HG02852 (cell line): ENCODE measurements at regions not wholly inside any gene's neighbourhood (a gene's known extent, or its start where the extent isn't known, plus 50 kb on each side); places are given as distances from the start of the nearest gene placed in this dataset.
A peak's percentile ranks its signal among the peaks of the same experiment; 100 is the strongest.

Experiments
- ATAC-seq: cut with Tn5 transposase; IDR thresholded peaks from one replicate; pipeline ENCODE4 v1.9.1; 2021; ENCODE audit warnings: mild to moderate bottlenecking, moderate library complexity; ENCODE audit not compliant: unreplicated experiment

DNA sequence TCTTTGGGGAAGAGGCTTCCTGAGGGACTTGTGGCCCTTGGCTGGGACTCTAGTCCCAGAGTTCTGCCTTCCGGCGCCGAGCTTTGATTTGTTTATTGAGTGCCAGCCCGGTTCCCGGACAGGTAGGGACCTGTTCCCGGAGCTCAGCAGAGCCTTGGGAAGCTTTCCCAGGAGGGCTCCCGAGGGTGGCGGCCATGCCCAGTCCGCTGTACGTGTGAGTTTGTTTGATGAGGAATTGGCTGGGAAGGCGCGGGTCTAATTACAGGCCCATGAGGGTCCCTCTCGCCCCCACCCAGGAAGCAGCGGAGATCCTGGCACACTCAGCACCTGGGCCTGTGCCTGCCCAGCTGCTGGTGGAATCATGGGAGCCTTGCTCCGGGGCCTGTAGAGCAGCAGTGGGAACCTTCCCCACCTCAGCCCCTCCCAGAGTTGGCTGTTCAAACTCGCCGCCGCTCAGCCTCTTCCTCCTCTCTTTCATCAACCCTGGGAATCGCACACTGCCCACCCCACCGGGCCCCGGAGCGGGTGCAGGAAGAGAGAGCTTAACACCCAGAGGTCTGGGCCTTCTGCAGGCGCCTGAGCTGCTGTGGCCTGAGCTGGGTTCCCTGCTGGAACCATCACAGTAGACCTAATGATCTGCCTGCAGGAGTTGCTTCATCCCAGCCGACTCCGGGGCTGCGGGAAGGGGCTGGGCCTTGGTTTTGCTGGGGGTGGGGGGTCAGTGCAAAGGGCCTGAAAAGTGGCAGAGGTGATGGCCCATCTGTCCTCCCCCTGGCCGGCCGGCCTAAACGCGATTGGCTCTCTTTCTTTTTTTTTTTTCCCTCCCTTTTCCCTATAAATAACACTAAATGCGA lies 313.7 kb downstream of the SEC14L1 start:
- ATAC-seq = no peak

DNA sequence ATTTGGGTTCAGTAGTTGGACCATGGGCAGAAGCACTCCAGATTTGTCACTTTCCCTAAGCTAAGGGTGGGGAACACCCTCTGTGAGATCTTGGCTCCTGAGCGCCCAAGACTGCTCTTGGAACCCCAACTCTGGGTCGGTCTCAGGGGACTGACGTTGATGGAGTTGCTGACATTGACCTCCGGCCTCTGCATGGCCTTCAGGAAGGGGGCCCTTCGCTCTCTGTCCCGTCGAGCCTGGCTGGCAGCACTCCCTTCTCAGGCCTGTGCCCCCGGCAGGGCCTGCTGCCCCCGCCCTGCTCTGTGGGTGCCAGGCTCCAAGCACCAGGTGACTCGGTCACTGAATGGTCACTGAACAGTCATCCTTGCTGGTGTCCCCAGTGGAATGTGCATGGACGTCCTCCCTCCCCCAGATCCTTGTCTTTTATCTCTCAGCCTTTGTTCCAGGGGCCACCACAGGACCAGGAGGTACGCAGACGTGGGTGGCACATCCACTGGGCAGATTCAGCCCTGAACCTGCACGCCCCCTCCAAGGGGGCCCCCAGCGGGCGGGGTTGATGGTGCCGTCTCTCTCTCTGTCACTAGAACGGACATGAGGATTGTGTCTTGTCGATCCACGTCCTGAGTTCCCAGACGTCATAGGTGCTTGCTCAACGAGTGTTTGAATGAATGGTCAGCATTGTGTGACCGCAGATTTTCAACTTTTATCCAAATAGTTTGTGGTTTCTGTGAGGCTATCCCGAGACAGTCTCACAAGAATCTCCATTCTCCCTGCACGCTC lies 314.5 kb downstream of the SEC14L1 start:
- no peak for ATAC-seq

DNA sequence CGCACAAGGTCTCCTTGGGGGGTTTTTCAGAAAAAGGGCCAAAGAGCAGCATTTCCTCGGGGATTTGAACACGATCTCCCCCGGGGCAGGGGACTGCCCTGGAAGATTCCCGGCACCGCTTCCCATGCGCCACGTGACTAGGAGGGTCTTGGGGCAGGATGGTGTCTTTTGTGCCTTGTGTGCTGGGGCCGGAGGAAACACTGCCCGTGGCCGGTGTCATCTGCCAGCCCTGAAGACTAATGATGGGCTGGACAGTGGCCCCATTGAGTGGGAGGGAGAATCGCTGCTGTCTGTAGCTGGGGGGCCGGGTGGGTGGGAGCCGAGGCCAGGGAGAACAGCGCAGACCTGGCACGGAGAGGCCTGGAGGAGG lies 315.1 kb downstream of the SEC14L1 start:
- ATAC-seq = no peak

DNA sequence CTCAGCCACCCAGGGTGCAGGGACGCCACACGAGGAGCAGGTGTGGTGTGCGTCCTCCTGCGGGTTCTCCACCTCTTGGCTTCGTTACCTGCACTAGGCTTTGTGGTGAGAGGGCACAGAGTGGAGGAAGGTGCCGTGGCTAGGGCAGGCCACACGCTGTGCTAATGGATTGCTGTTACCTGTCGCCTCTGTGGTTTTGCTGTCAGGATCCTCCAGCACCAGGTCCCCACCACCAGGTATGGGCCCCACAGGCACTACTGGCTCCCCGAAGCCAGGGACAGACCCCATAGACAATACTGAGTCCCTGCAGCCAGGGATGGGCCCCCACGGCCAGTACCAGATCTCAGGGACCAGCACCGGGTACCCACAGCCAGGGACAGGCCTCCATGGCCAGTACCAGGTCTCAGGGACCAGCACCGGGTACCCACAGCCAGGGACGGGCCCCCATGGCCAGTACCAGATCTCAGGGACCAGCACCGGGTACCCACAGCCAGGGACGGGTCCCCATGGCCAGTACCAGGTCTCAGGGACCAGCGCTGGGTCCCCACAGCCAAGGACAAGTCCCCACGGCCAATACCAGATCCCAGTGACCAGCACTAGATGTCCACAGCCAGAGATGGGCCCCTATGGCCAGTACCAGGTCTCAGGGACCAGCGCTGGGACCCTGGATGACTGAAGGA lies 315.6 kb downstream of the SEC14L1 start:
- no peak for ATAC-seq

DNA sequence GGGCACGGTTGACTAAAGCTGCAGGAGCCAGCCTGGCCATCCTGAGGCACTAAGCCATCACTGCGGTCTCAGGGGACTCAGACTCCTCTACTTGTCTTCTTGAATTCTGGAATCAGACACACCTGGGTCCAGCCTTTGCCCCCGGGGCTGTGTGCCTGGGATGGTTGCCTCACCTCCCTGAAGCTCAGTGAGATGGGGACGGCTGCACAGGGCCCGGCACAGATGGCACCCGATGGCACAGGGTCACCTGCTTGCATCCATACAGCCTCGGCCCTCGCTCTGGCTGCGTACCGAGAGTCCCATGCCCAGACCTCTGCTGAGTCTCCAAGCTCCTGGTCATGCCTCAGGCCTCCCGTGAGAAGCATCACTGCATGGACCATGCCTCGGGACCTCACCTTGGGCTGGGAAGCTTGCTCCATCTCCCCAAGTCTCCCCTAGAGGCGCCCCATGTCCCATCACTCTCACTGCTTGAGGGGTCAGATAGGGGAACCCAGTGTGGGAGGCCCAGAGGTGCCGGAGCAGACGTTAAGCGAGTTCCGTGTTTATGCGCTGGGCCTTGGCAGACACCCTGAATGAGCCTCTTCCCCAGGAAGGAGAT lies 316.3 kb downstream of the SEC14L1 start:
- ATAC-seq = no peak

DNA sequence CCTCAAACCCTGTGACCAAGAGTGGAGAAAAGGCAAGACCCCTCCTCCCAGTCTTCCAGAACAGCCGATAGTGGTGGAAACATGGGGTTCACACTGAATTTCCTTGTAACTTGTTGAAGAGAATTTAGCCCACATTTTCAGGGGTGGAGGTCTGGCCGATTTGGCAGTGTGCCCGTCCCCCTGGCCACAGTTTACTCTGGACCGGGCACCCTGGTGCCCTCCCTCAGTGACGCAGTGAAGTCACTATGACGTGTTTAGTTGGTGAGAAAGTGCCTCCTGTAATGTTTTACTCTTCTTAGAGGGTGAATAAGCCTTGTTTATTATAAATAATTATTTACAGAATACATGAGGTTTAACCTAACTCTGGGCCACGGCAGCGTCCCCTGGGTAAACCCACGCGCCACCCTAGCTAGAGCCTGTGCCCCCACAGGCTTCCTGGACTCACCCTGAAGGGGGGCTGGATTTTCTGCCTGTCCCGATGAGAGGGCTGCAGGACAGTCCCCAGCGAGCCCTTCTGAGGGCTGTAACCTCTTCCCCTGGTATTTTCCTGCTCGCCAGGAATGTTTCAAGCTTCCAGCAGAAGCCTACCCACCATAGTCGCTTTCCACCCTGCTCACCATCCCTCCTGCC lies 316.9 kb downstream of the SEC14L1 start:
- ATAC-seq = no peak

DNA sequence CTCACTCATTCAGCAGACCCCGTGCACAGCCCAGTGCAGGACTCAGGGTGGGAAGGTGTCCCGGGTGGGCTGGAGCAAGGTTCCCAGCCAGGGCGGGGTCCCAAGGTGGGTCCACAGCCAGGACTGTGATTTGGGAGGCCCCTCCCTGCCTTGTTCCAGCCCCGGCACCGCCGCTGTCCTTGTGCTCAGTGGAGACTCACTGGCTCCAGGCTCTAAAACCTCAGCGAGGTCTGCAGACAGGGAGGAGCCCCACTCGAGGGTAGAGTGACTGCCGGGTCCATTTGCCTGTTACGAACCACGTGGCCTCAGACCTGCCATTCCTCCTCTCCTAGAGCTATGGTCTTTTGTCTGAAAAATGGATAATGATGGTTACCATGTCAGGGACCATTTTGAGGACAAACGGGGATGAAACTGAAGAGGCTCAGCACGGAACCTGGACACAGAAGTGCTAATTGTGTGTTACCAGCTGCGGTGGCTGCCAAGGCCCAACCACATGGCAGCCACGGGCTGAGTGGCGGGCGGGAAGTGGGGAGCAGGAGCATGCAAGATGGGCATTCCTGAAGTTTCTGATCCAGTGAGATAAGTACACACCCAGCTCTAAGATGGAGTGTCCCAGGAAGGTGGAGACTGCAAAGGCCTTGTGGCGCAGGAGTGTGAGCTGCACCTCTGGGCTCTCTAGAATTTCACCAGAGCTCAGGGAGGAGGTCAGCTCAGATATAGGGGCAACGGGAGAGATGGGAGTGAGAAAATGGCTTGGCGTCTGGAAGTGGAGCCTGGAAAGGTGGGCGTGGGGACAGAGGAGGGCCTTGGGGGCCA lies 317.6 kb downstream of the SEC14L1 start:
- no peak for ATAC-seq

DNA sequence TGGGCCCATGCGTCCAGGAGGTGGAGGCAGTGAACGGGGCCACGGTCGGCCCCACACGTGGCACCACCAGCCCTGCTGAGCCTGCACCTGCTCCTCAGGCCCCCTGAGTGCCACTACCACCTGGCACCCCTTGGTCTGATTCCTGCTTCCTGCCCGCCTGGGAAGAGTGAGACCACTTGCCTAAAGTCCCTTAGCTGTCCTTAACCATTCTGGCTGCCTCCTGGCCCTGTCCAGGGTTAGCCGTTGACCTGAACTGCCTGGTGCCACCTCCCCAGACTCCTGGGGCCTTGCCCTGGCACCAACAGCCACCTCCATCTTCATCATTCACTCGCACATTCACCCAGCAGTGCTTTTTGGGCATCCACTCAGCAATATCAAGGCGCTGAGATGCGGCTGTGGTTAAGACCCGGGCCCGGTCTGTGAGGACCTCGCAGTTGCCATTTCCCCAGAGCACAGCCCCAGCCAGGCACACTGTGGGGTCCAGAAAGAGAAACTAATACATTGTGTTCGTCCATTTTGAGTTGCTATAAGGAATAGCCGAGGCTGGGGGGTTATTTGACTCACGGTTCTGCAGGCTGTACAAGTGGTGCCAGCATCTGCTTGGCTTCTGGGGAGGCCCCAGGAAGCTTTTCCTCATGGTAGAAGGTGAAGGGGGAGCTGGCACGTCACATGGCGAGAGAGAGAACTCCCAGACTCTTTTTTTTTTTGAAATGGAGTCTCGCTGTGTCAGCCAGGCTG lies 318.4 kb downstream of the SEC14L1 start:
- no peak for ATAC-seq

DNA sequence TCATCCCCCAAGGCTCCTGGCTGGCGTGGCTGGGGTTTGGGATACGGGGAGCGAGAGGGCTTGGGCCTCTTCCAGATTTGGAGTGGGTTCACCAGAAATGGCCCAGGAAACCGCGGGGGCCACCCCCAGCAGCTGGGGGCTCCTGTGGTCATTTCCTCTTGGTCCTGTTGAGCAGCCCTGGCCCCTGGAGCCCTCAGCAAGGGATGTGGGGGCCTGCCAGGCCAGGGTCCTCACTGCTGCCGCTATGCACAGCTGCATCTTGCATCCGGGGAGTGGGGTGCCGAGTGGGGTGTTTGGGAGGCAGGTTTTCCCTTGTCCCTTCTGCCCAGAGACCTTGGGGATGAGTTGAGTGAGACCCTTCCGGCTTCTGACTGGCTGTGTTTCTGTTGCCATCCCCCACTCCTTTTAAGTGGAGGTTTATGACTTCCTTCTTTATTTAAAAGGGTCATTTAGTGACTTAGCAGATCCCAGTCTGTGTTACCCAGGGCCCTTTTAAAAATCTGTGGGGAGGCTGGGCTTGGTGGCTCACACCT lies 319.8 kb downstream of the SEC14L1 start:
- no peak for ATAC-seq

DNA sequence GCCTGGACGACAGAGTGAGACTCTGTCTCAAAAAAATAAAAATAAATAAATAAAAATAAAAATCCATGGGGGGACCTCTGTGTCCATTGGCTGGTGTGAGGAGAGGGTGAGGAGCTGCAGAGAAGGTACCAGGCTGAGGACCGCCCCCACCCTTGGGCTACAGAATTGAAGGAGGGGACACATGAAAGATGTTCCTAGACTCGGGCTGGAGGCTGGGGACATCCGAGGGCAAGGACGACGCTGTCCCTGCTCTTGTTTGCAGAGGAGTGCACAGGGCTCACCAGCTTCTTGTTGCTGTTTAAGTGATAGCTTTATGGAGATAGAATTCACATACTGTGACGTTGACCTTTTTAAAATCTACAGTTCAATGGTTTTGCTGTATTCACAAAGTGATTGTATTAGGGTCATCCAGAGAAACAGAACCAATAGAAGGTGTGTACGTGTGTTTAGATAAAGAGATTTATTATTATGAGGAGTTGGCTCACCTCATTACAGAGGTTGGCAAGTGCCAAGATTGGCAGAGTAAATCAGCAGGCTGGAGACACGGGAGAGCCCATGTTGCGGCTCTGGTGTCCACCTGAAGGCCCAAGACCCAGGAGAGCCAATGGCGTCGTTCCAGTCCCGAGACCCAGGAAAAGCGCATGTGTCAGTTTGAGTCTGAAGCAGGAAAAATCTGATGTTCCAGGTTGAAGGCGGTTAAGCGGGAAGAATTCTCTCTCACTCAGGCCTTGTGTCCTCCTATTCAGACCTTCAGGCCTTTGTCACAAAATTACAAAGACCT lies 320.7 kb downstream of the SEC14L1 start:
- no peak for ATAC-seq

DNA sequence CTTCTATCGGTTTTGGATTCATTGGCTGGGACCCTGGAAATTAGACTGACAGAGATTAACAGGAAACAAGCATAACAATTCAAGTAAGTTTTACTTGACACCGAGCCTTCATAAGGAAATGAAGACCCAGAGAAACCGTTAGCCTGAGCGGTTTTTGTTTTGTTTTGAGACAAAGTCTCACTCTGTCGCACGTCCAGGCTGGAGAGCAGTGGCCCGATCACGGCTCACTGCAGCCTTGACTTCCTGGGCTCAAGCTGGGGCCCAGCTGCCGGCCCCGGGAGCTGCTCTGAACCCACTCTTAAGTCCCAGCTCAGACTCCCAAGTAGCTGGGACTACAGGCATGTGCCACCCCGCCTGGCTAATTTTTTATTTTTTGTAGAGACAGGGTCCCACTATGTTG lies 321.3 kb downstream of the SEC14L1 start:
- ATAC-seq = peak; percentile 40

DNA sequence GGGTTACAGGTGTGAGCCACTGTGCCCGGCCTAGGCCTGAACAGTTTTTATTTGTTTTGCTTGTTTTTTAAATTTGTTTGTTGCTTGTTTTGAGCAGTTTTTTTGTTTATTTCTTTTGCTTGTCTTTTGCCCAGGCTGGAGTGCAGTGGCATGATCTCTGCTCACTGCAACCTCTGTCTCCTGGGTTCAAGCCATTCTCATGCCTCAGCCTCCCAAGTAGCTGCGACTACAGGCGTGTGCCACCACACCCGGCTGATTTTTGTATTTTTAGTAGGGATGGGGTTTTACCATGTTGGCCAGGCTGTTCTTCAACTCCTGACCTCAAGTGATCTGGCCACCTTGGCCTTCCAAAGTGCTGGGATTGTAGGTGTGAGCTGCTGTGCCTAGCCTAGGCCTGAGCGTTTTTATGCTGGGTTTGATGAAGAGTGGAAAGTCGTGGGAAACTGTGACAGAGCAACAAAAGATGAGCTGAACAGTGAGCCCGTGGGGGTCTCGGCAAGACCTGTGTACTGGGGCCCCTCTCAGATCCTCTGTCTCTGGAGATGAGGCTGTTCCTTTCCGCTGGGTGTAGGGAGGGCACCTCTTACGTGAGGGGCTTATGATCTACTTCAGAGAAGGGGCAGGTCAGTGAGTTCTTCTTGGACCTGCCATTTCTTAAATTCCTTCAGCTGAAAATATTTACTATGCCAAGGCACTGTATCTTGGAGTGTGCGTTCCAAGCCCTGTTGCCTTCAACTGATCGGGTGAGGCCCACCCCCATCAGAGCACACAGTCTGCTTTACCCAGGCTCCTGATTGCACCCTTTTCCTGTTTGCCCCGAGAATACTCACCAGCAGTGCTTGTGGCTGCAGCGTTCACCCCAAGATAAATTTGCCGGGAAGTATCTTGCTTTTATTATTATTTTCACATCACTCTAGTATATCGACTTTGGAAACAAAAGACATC lies 322.1 kb downstream of the SEC14L1 start:
- no peak for ATAC-seq

DNA sequence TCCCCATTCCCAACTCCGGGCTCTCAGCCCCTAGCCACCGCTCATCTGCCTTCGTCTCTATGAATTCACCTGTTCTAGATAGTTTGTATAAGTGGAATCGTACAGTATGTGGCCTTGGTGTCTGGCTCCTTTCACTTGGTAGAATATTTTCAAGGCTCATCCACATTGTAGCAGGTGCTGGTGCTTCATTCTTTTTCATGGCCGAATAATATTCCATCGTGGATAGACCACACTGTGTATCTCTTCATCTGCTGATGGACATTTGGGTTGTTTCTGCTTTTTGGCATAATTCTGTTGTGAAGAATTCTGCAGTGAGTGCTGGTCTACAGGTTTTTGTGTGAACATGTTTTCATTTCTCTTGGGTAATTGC lies 324.2 kb downstream of the SEC14L1 start:
- no peak for ATAC-seq

DNA sequence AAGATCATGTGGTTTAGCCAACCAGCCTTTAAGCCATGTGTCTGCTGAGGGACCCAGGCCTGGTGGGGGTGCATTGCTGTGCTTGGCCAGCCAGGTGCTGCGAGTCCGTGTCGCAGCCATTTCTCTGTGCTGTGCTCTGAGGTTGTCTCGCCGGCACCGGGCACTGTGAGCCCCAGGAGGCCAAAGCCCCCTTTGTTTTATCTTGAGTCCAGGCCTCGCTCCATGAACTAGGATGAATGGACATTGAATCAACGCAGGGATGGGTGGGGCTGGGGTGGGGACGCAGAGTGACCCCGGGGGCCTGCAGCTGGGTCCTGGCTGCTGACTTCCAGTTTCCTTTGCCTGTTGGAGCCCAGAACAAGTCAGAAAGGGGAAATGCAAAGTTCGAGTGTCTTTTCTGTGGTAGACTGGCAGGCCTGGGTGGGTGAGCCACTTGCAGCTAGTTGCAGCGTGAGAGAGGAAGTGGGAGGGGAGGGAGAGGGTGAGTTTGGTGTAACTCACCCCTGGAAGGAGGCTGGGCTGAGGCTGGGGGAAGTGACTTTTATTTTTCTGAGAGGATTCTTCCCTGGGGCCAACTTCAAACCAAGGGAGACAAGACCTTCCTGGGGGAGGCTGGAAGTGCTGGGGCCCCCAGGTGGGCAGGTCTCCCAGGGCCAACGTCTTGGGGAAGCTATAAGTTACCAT lies 324.7 kb downstream of the SEC14L1 start:
- ATAC-seq = no peak

DNA sequence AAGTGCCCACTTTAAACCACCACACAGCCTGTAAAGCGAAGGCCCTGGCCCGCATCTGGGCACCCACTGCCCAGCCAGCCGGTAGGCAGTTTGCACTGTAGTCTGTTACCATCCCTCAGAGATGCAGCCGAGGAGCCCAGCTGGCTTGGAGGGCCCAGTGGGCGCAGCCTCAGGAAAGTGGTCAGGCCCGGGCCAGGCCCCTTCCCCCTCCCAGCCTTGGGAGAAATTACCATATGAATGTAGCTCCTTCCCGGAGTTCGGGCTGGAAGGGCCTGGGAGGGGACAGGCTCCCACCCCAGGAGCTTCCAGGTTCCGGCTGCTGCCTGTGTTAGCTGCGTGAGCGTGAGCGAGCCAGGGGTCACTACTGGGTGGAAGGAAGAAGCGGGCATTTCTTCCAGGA lies 325.4 kb downstream of the SEC14L1 start:
- no peak for ATAC-seq

DNA sequence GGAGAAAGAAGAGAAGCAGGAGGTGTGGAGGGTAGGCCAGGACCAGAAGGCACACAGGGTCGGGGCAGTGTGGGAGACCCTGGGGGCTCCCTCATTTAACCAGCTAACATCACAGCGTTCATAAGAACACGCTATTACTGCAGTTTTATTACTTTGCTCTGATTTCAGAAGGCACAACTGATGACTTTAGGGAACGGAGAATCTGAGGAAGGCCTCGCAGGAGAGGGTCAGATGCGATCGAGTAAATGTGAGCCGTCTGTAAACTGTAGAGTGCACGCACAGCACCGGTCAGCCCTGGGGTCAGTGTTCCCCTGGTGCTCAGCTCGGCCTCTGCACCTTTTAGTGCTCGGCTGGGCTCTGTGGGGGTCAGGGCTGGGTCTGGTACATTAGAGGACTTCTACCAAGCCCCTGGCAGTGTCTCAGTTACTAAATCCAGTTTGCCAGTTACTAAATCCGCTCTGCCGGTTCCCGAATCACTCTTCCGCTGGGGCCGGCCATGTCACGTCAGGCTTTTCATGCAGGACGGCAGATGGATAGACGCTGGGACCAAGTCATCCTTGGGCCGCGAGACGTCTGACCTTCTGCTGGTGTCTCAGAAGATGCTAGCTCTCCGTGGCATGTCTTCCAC lies 325.9 kb downstream of the SEC14L1 start:
- no peak for ATAC-seq
